B cell (primary cell): ENCODE measurements at regions not wholly inside any gene's neighbourhood (a gene's known extent, or its start where the extent isn't known, plus 50 kb on each side); places are given as distances from the start of the nearest gene placed in this dataset.

Experiments used
- EZH2 ChIP-seq: IDR thresholded peaks from 2 replicates; pipeline ENCODE4 v1.6.1; 2012; ENCODE audit warnings: borderline replicate concordance, low read depth, mild to moderate bottlenecking, moderate library complexity, low read length; ENCODE audit not compliant: insufficient read depth, poor library complexity, severe bottlenecking
- TF ChIP-seq, protein P1 (sequence below): fragments of 200-600 bp; IDR thresholded peaks from one replicate; pipeline ENCODE4 v1.8.0; 2022; ENCODE audit warnings: antibody characterized with exemption, mild to moderate bottlenecking

DNA sequence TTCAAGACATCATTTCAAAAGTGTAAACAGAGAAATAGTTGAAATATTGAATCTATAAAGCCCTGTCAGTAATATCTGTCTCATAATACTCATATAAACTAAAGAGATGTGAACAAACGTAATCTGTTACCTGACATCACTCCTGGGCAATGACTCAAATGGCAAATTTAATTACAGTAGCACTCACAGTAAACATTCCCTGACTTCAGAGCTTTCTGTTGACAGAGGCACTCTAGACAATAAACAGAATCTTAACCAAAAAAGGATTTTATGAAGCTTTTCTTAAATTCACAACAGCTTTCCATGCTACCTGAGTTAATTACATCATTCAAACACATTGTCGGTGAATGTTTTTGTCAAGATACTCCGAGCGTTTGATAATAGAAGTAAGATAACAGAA lies 128.1 kb upstream of the PDE1A start:
- TF ChIP-seq, protein P1, sequence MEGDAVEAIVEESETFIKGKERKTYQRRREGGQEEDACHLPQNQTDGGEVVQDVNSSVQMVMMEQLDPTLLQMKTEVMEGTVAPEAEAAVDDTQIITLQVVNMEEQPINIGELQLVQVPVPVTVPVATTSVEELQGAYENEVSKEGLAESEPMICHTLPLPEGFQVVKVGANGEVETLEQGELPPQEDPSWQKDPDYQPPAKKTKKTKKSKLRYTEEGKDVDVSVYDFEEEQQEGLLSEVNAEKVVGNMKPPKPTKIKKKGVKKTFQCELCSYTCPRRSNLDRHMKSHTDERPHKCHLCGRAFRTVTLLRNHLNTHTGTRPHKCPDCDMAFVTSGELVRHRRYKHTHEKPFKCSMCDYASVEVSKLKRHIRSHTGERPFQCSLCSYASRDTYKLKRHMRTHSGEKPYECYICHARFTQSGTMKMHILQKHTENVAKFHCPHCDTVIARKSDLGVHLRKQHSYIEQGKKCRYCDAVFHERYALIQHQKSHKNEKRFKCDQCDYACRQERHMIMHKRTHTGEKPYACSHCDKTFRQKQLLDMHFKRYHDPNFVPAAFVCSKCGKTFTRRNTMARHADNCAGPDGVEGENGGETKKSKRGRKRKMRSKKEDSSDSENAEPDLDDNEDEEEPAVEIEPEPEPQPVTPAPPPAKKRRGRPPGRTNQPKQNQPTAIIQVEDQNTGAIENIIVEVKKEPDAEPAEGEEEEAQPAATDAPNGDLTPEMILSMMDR = no peak
- TF ChIP-seq EZH2 = no peak
